Panc1 (cell line): ENCODE measurements at regions not wholly inside any gene's neighbourhood (a gene's known extent, or its start where the extent isn't known, plus 50 kb on each side); places are given as distances from the start of the nearest gene placed in this dataset.

Experiments
- POLR2AphosphoS5 ChIP-seq: IDR thresholded peaks from 2 replicates; pipeline ENCODE4 v1.6.1; 2012; ENCODE audit warnings: mild to moderate bottlenecking, low read depth, low read length, moderate library complexity
- TF ChIP-seq, protein P1 (sequence below): fragments of 450-650 bp; IDR thresholded peaks from 2 replicates; pipeline ENCODE4 v1.5.1; 2017; ENCODE audit warnings: mild to moderate bottlenecking

DNA sequence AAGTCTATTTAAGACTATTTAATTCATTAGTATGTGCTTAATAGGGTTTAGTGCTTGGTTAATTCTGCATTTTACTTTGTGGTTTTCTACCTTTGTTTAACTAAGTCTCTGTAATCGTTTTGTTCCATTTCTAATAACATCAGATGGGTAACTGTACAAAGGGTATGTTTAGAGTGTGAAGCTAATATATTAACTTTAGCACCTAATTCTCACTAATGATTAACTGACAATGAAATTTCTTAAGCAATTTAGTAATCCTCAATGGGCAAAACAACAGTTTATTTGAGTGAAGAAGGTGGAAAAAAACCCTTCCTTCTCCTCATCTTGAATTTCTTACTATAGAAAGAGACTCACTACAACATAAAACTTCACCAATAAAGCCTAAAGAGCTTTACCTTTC is 448.1 kb upstream of the MIR17HG start:
- TF ChIP-seq, protein P1, sequence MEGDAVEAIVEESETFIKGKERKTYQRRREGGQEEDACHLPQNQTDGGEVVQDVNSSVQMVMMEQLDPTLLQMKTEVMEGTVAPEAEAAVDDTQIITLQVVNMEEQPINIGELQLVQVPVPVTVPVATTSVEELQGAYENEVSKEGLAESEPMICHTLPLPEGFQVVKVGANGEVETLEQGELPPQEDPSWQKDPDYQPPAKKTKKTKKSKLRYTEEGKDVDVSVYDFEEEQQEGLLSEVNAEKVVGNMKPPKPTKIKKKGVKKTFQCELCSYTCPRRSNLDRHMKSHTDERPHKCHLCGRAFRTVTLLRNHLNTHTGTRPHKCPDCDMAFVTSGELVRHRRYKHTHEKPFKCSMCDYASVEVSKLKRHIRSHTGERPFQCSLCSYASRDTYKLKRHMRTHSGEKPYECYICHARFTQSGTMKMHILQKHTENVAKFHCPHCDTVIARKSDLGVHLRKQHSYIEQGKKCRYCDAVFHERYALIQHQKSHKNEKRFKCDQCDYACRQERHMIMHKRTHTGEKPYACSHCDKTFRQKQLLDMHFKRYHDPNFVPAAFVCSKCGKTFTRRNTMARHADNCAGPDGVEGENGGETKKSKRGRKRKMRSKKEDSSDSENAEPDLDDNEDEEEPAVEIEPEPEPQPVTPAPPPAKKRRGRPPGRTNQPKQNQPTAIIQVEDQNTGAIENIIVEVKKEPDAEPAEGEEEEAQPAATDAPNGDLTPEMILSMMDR, result no peak
- TF ChIP-seq POLR2AphosphoS5, result no peak
